GM12878 (cell line): ENCODE measurements at regions not wholly inside any gene's neighbourhood (a gene's known extent, or its start where the extent isn't known, plus 50 kb on each side); places are given as distances from the start of the nearest gene placed in this dataset.

Experiments
- ATAC-seq: fragments of 200-7000 bp; cut with Tn5 transposase; 3 replicates; pipeline ENCODE4 v1.9.1; 2020; ENCODE audit warnings: mild to moderate bottlenecking, moderate library complexity
- BruUV-seq: library from RNA; stranded (reverse); fragments of 400-500 nt; replicated peaks from 2 replicates; lab custom pipeline; 2021; lab: Mats Ljungman, UMichigan
- CTCF ChIA-PET: fragments of 300-600 bp; sonication (Branson Sonifier 250); formaldehyde crosslinking; extraction: SDS; loops from one replicate; lab custom pipeline; 2021; ENCODE audit warnings: inconsistent platforms; lab: Yijun Ruan, JAX
- POLR2A ChIA-PET: fragments of 350-600 bp; formaldehyde crosslinking; extraction: SDS; loops from one replicate; lab custom pipeline; 2021; ENCODE audit warnings: inconsistent platforms; lab: Charles Lee
- RAD21 ChIA-PET: fragments of 300-600 bp; sonication (Branson Sonifier 250); formaldehyde crosslinking; loops from one replicate; lab custom pipeline; 2023; ENCODE audit warnings: antibody characterized with exemption; ENCODE audit not compliant: unreplicated experiment; lab: Charles Lee
- SMC1A ChIA-PET: fragments of 300-600 bp; sonication (Branson Sonifier 250); formaldehyde crosslinking; loops from one replicate; lab custom pipeline; 2023; ENCODE audit not compliant: unreplicated experiment, uncharacterized antibody; lab: Charles Lee
- DNase-seq: peaks from one replicate; pipeline ENCODE4 v3.0.0-alpha.2; 2011; ENCODE audit warnings: low read depth, low spot score
- FAIRE-seq: peaks from 3 replicates; lab custom pipeline; 2011; peaks lifted over from hg19 to GRCh38; lab: Jason Lieb, UNC
- H2AFZ ChIP-seq: 2 replicates; pipeline ENCODE4 v1.6.0; 2011; ENCODE audit warnings: low read depth, low read length, control low read depth; ENCODE audit not compliant: control insufficient read depth
- H3K27ac ChIP-seq: 2 replicates; pipeline ENCODE4 v1.5.1; 2011; ENCODE audit warnings: control low read depth; ENCODE audit not compliant: control insufficient read depth, insufficient read depth
- H3K27me3 ChIP-seq, 2 experiments: replicated peaks in 1 of 2; 2 replicates each; pipeline versions ENCODE4 v1.6.0 to v1.6.1; 2011; ENCODE audit warnings: low read length in 1 of 2; ENCODE audit not compliant: control insufficient read depth in 2 of 2, insufficient read depth in 2 of 2
- H3K36me3 ChIP-seq, 2 experiments: 2 replicates each; pipeline ENCODE4 v1.5.1; 2011; ENCODE audit warnings: low read length in 1 of 2; ENCODE audit not compliant: control insufficient read depth in 2 of 2, insufficient read depth in 2 of 2
- H3K4me1 ChIP-seq: 2 replicates; pipeline ENCODE4 v1.6.1; 2011; ENCODE audit warnings: mild to moderate bottlenecking, low read length, moderate library complexity, mixed read lengths; ENCODE audit not compliant: control insufficient read depth, insufficient read depth
- H3K4me2 ChIP-seq: 2 replicates; pipeline ENCODE4 v1.6.0; 2011; ENCODE audit warnings: control low read depth; ENCODE audit not compliant: control insufficient read depth, insufficient read depth
- H3K4me3 ChIP-seq: fragments of 200-600 bp; sonication (generic); 2 replicates; pipeline ENCODE4 v1.5.1; 2016
- H3K79me2 ChIP-seq: 2 replicates; pipeline ENCODE4 v1.6.0; 2011; ENCODE audit warnings: low read length; ENCODE audit not compliant: control insufficient read depth, insufficient read depth
- H3K9ac ChIP-seq: 2 replicates; pipeline ENCODE4 v1.8.0; 2011; ENCODE audit warnings: low read length, control low read depth, mixed read lengths; ENCODE audit not compliant: control insufficient read depth, insufficient read depth
- H3K9me3 ChIP-seq: replicated peaks from 3 replicates; pipeline ENCODE4 v1.5.1; 2011; ENCODE audit warnings: mild to moderate bottlenecking, low read length; ENCODE audit not compliant: control insufficient read depth, insufficient read depth
- H4K20me1 ChIP-seq: 2 replicates; pipeline ENCODE4 v1.6.0; 2011; ENCODE audit not compliant: control insufficient read depth, insufficient read depth
- BRCA1 ChIP-seq: IDR thresholded peaks from 2 replicates; pipeline ENCODE4 v1.6.1; 2011; ENCODE audit warnings: low read depth, low read length, improper control_type of control experiment
- LARP7 ChIP-seq: fragments of 450-650 bp; IDR thresholded peaks from 2 replicates; pipeline ENCODE4 v1.6.1; 2017; ENCODE audit warnings: mild to moderate bottlenecking
- NR2C2 ChIP-seq: IDR thresholded peaks from 2 replicates; pipeline ENCODE4 v1.6.1; 2011; ENCODE audit warnings: borderline replicate concordance, low read depth; ENCODE audit not compliant: control insufficient read depth, insufficient read length
- PAX5 ChIP-seq: IDR thresholded peaks from 2 replicates; pipeline ENCODE4 v1.6.1; 2011; ENCODE audit warnings: low read depth, low read length, borderline replicate concordance
- POLR2AphosphoS5 ChIP-seq: IDR thresholded peaks from 2 replicates; pipeline ENCODE4 v1.6.1; 2011; ENCODE audit warnings: mild to moderate bottlenecking, low read length, inconsistent platforms
- TCF12 ChIP-seq: IDR thresholded peaks from 2 replicates; pipeline ENCODE4 v1.6.1; 2011; ENCODE audit warnings: low read depth, mild to moderate bottlenecking, low read length
- YBX1 ChIP-seq: fragments of 450-650 bp; IDR thresholded peaks from 2 replicates; pipeline ENCODE4 v1.6.1; 2016; ENCODE audit warnings: antibody characterized with exemption
- in situ Hi-C: fragments of 300-500 bp; cut with MboI; formaldehyde crosslinking; loops from 9 replicates; pipeline ENCODE4 v1.14.3; 2018; ENCODE audit warnings: mixed read lengths
- intact Hi-C: fragments of 100-400 bp; cut with micrococcal nuclease; formaldehyde crosslinking; loops from one replicate; pipeline ENCODE4 v1.14.2; 2022; ENCODE audit not compliant: unreplicated experiment
- TF ChIP-seq, protein P1 (sequence below): fragments of 450-650 bp; IDR thresholded peaks from 2 replicates; pipeline ENCODE4 v1.6.1; 2018; ENCODE audit warnings: mild to moderate bottlenecking, low read depth, moderate library complexity; ENCODE audit not compliant: partially characterized antibody
- TF ChIP-seq, protein P2 (sequence below): IDR thresholded peaks from 2 replicates; pipeline ENCODE4 v1.6.1; 2011; ENCODE audit warnings: low read depth, mild to moderate bottlenecking, low read length, moderate library complexity, borderline replicate concordance; ENCODE audit errors: extremely low read depth
- TF ChIP-seq, protein P3 (sequence below): IDR thresholded peaks from 2 replicates; pipeline ENCODE4 v1.6.1; 2012; ENCODE audit warnings: low read depth, low read length, improper control_type of control experiment

DNA sequence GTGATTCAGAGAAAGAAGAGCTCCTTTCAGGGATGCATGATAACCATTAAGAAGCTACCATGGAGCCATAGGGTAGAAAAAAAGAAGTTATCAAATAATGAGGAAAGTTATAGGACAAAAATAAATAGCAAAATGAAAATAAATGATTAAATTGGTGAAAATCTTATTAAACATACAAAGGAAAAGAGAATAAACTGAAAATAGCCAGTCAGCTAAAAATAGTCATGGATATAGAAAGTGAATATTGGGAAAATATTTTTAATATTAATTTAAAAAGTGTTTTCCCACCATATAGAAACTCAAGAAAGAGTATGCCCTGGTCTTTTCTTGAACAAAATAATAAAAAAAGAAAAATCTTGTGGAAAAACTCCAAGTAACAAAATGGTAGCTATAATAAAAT lies 209.2 kb upstream of the CDH19 start:
- Histone ChIP-seq H3K36me3 (no peaks in the 10 kb centered on the region), H3K4me3 (no peak overlapping the region)
- no peak for DNase-seq
- POLR2A ChIA-PET = no interaction called here
- TF ChIP-seq PAX5 (no peak), BRCA1 (no peak), NR2C2 (no peak), YBX1 (no peak), POLR2AphosphoS5 (no peak), TCF12 (no peak), LARP7 (no peak)
- TF ChIP-seq, protein P1, sequence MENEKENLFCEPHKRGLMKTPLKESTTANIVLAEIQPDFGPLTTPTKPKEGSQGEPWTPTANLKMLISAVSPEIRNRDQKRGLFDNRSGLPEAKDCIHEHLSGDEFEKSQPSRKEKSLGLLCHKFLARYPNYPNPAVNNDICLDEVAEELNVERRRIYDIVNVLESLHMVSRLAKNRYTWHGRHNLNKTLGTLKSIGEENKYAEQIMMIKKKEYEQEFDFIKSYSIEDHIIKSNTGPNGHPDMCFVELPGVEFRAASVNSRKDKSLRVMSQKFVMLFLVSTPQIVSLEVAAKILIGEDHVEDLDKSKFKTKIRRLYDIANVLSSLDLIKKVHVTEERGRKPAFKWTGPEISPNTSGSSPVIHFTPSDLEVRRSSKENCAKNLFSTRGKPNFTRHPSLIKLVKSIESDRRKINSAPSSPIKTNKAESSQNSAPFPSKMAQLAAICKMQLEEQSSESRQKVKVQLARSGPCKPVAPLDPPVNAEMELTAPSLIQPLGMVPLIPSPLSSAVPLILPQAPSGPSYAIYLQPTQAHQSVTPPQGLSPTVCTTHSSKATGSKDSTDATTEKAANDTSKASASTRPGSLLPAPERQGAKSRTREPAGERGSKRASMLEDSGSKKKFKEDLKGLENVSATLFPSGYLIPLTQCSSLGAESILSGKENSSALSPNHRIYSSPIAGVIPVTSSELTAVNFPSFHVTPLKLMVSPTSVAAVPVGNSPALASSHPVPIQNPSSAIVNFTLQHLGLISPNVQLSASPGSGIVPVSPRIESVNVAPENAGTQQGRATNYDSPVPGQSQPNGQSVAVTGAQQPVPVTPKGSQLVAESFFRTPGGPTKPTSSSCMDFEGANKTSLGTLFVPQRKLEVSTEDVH = no peak
- TF ChIP-seq, protein P2, sequence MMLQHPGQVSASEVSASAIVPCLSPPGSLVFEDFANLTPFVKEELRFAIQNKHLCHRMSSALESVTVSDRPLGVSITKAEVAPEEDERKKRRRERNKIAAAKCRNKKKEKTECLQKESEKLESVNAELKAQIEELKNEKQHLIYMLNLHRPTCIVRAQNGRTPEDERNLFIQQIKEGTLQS = no peak
- TF ChIP-seq, protein P3, sequence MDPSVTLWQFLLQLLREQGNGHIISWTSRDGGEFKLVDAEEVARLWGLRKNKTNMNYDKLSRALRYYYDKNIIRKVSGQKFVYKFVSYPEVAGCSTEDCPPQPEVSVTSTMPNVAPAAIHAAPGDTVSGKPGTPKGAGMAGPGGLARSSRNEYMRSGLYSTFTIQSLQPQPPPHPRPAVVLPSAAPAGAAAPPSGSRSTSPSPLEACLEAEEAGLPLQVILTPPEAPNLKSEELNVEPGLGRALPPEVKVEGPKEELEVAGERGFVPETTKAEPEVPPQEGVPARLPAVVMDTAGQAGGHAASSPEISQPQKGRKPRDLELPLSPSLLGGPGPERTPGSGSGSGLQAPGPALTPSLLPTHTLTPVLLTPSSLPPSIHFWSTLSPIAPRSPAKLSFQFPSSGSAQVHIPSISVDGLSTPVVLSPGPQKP = no peak
- TF ChIP-seq, all 136 proteins: peak for 0
- Histone ChIP-seq H2AFZ (no peak overlapping the region), H3K79me2 (no peaks in the 10 kb centered on the region), H3K27me3 (no peaks in the 10 kb centered on the region), H3K9me3 (no peaks in the 10 kb centered on the region), H3K4me2 (no peak overlapping the region), H3K27ac (no peak overlapping the region), H3K4me1 (no peaks in the 10 kb centered on the region), H4K20me1 (no peaks in the 10 kb centered on the region), H3K9ac (no peak overlapping the region)
- SMC1A ChIA-PET = no interaction called here
- RAD21 ChIA-PET = no interaction called here
- CTCF ChIA-PET = interaction anchor here (0.6 kb wide), 1 partner anchor 1738 kb away, joined by 3 read pairs; no protein-coding TSS in a partner anchor
- intact Hi-C loops = no loop called here
- ATAC-seq (no peak), FAIRE-seq (no peak)
- in situ Hi-C loops = no loop called here
- no TSS peak for BruUV-seq
